DND-41 (cell line): ENCODE measurements at regions not wholly inside any gene's neighbourhood (a gene's known extent, or its start where the extent isn't known, plus 50 kb on each side); places are given as distances from the start of the nearest gene placed in this dataset.

Source experiments
- CTCF ChIP-seq: IDR thresholded peaks from 2 replicates; pipeline ENCODE4 v1.5.1; 2012; ENCODE audit warnings: borderline replicate concordance, low read length, moderate library complexity, mild to moderate bottlenecking; ENCODE audit not compliant: poor library complexity, severe bottlenecking; ENCODE audit errors: extremely low read depth
- EZH2 ChIP-seq: IDR thresholded peaks from 3 replicates; pipeline ENCODE4 v1.6.1; 2012; ENCODE audit warnings: borderline replicate concordance, low read depth, mild to moderate bottlenecking, moderate library complexity, low read length, inconsistent platforms; ENCODE audit not compliant: severe bottlenecking

GRCh38 chr5:8813180-8813579 lies 732.7 kb downstream of the SEMA5A start:
- TF ChIP-seq EZH2 (no peak), CTCF (no peak)
